ENCODE measurements at regions not wholly inside any gene's neighbourhood (a gene's known extent, or its start where the extent isn't known, plus 50 kb on each side); places are given as distances from the start of the nearest gene placed in this dataset.
"Not testable (repeated sequence)": the region's sequence is repeated elsewhere in the genome, so short reads cannot be mapped to it uniquely, and the experiment has no call there.

- CTCF ChIA-PET = no interaction called here
- no peaks in the 10 kb centered on the region for H3K4me1 ChIP-seq
- POLR2A ChIA-PET = no interaction called here
- FAIRE-seq = no peak
- no peaks in the 10 kb centered on the region for H3K9me3 ChIP-seq
- ATAC-seq = no peak
- H3K4me3 ChIP-seq = no peak overlapping the region
- H3K4me2 ChIP-seq = no peak overlapping the region
- 12% methylated on average over 5 of the region's 5 CpGs for WGBS (ENCODE audit: missing lambda C conversion rate)
- TF ChIP-seq BCL3 (IDR thresholded peaks at IDR 0.05) (no peak), REST (IDR thresholded peaks at IDR 0.05) (no peak), RARB (CRISPR knock-in tag; IDR thresholded peaks at IDR 0.05) (no peak), POLR2AphosphoS2 (conservative IDR thresholded peaks at IDR 0.05; ENCODE audit: low read length) (no peak), NR3C1 (IDR thresholded peaks at IDR 0.05) (no peak), USF2 (IDR thresholded peaks at IDR 0.05) (no peak), RCOR1 (IDR thresholded peaks at IDR 0.05; ENCODE audit: low read depth, low read length) (no peak), MAZ (IDR thresholded peaks at IDR 0.05; ENCODE audit: borderline replicate concordance, low read depth, low read length) (no peak), ATOH8 (CRISPR knock-in tag; IDR thresholded peaks at IDR 0.05; ENCODE audit: low read depth) (no peak), SMC3 (IDR thresholded peaks at IDR 0.05) (no peak), E2F6 (IDR thresholded peaks at IDR 0.05; ENCODE audit: borderline replicate concordance, low read depth) (no peak)
- H3K27ac ChIP-seq = no peak overlapping the region
- DNase-seq (ENCODE audit: low read depth in 1 of 2, low spot score in 1 of 2) = no peak
These were observed 676.8 kb upstream of the HS3ST1 start for GRCh38 chr4:12105519-12105918.

GRCh38 chr4:12089920-12090319 is 661.2 kb upstream of the HS3ST1 start:
- POLR2A ChIA-PET; H3K4me3 ChIP-seq; H3K4me2 ChIP-seq; CTCF ChIA-PET; ATAC-seq; DNase-seq (ENCODE audit: low read depth in 1 of 2, low spot score in 1 of 2); H3K27ac ChIP-seq; FAIRE-seq; H3K4me1 ChIP-seq; H3K9me3 ChIP-seq: not testable (repeated sequence)
- WGBS (ENCODE audit: missing lambda C conversion rate) = 50% methylated on average over 14 of the region's 21 CpGs

- no peak for ATAC-seq
- no peak for FAIRE-seq
- TF ChIP-seq JUNB (IDR thresholded peaks at IDR 0.05) (no peak), HDAC2 (IDR thresholded peaks at IDR 0.05) (no peak), USF2 (IDR thresholded peaks at IDR 0.05) (no peak), CHD2 (IDR thresholded peaks at IDR 0.05; ENCODE audit: low read length, partially characterized antibody) (no peak), EP300 (IDR thresholded peaks at IDR 0.05) (no peak), ATOH8 (CRISPR knock-in tag; IDR thresholded peaks at IDR 0.05; ENCODE audit: low read depth) (no peak), HOXB5 (CRISPR knock-in tag; IDR thresholded peaks at IDR 0.05) (no peak), HOXB13 (CRISPR knock-in tag; IDR thresholded peaks at IDR 0.05; ENCODE audit: low read depth) (no peak), RAD21 (conservative IDR thresholded peaks at IDR 0.05 in 1 of 2, IDR thresholded peaks at IDR 0.05 in 1 of 2) (no peak), REST (IDR thresholded peaks at IDR 0.05) (no peak), ZC3H11A (IDR thresholded peaks at IDR 0.05) (no peak), NPAS2 (CRISPR knock-in tag; IDR thresholded peaks at IDR 0.05; ENCODE audit: borderline replicate concordance) (no peak), CHD4 (IDR thresholded peaks at IDR 0.05; ENCODE audit: borderline replicate concordance) (no peak)
These were observed 656.0 kb upstream of the HS3ST1 start for GRCh38 chr4:12084690-12085089.

More at GRCh38 chr4:12084690-12085089, 656.0 kb upstream of the HS3ST1 start:
- ChIA-PET POLR2A (no interaction called here), CTCF (no interaction called here)
- no peak for DNase-seq (ENCODE audit: low read depth in 1 of 2, low spot score in 1 of 2)
- H3K27ac ChIP-seq = no peak overlapping the region
- no peak overlapping the region for H3K4me2 ChIP-seq
- H3K9me3 ChIP-seq = no peaks in the 10 kb centered on the region
- no peaks in the 10 kb centered on the region for H3K4me1 ChIP-seq
- under 1% methylated on average over 5 of the region's 5 CpGs for WGBS (ENCODE audit: missing lambda C conversion rate)
- H3K4me3 ChIP-seq = no peak overlapping the region
